ENCODE measurements at regions not wholly inside any gene's neighbourhood (a gene's known extent, or its start where the extent isn't known, plus 50 kb on each side); places are given as distances from the start of the nearest gene placed in this dataset.
"Not testable (repeated sequence)": the region's sequence is repeated elsewhere in the genome, so short reads cannot be mapped to it uniquely, and the experiment has no call there.

GRCh38 chr4:133574248-133574647 is 425.2 kb downstream of the PCDH10 start:
- in situ Hi-C loops (cut with MboI; ENCODE audit: low pct_unique_long_range_greater_than_20kb, low sequenced_read_pairs), result no loop called here
- no peak for DNase-seq

GRCh38 chr4:133565379-133565778 is 416.3 kb downstream of the PCDH10 start:
- no peak for DNase-seq
- in situ Hi-C loops (cut with MboI; ENCODE audit: low pct_unique_long_range_greater_than_20kb, low sequenced_read_pairs), result no loop called here

- in situ Hi-C loops (cut with MboI; ENCODE audit: low pct_unique_long_range_greater_than_20kb, low sequenced_read_pairs), result no loop called here
- no peak for DNase-seq
Observed at GRCh38 chr4:133559987-133560386, 410.9 kb downstream of the PCDH10 start.

GRCh38 chr4:133555671-133556070 is 406.6 kb downstream of the PCDH10 start:
- in situ Hi-C loops (cut with MboI; ENCODE audit: low pct_unique_long_range_greater_than_20kb, low sequenced_read_pairs), result no loop called here
- DNase-seq, result no peak

- in situ Hi-C loops (cut with MboI; ENCODE audit: low pct_unique_long_range_greater_than_20kb, low sequenced_read_pairs), result no loop called here
- no peak for DNase-seq
Observed at GRCh38 chr4:133550436-133550835, 401.3 kb downstream of the PCDH10 start.

GRCh38 chr4:133544097-133544496 is 395.0 kb downstream of the PCDH10 start:
- in situ Hi-C loops (cut with MboI; ENCODE audit: low pct_unique_long_range_greater_than_20kb, low sequenced_read_pairs), result no loop called here
- DNase-seq, result no peak

GRCh38 chr4:133537780-133538281 is 388.7 kb downstream of the PCDH10 start:
- no peak for DNase-seq
- in situ Hi-C loops (cut with MboI; ENCODE audit: low pct_unique_long_range_greater_than_20kb, low sequenced_read_pairs), result no loop called here

GRCh38 chr4:133534224-133534623 is 385.1 kb downstream of the PCDH10 start:
- in situ Hi-C loops (cut with MboI; ENCODE audit: low pct_unique_long_range_greater_than_20kb, low sequenced_read_pairs), result not testable (repeated sequence)

GRCh38 chr4:133524369-133524768 is 375.3 kb downstream of the PCDH10 start:
- DNase-seq, result no peak
- in situ Hi-C loops (cut with MboI; ENCODE audit: low pct_unique_long_range_greater_than_20kb, low sequenced_read_pairs), result no loop called here

More at GRCh38 chr4:133534224-133534623, 385.1 kb downstream of the PCDH10 start:
- DNase-seq, result not testable (repeated sequence)

- no peak for DNase-seq
- in situ Hi-C loops (cut with MboI; ENCODE audit: low pct_unique_long_range_greater_than_20kb, low sequenced_read_pairs), result no loop called here
Observed at GRCh38 chr4:133513901-133514300, 364.8 kb downstream of the PCDH10 start.

GRCh38 chr4:133498149-133498548 is 349.1 kb downstream of the PCDH10 start:
- DNase-seq, result no peak
- in situ Hi-C loops (cut with MboI; ENCODE audit: low pct_unique_long_range_greater_than_20kb, low sequenced_read_pairs), result no loop called here

GRCh38 chr4:133493776-133494175 is 344.7 kb downstream of the PCDH10 start:
- in situ Hi-C loops (cut with MboI; ENCODE audit: low pct_unique_long_range_greater_than_20kb, low sequenced_read_pairs), result no loop called here
- DNase-seq, result no peak

- no peak for DNase-seq
- in situ Hi-C loops (cut with MboI; ENCODE audit: low pct_unique_long_range_greater_than_20kb, low sequenced_read_pairs), result no loop called here
Observed at GRCh38 chr4:133493241-133493640, 344.1 kb downstream of the PCDH10 start.

GRCh38 chr4:133484287-133484686 is 335.2 kb downstream of the PCDH10 start:
- in situ Hi-C loops (cut with MboI; ENCODE audit: low pct_unique_long_range_greater_than_20kb, low sequenced_read_pairs), result no loop called here
- no peak for DNase-seq

- in situ Hi-C loops (cut with MboI; ENCODE audit: low pct_unique_long_range_greater_than_20kb, low sequenced_read_pairs), result no loop called here
- peak; percentile 72 for DNase-seq
Observed at GRCh38 chr4:133483600-133484246, 334.6 kb downstream of the PCDH10 start.

- DNase-seq, result no peak
- in situ Hi-C loops (cut with MboI; ENCODE audit: low pct_unique_long_range_greater_than_20kb, low sequenced_read_pairs), result no loop called here
Observed at GRCh38 chr4:133476063-133476462, 327.0 kb downstream of the PCDH10 start.

GRCh38 chr4:133474501-133474900 is 325.4 kb downstream of the PCDH10 start:
- in situ Hi-C loops (cut with MboI; ENCODE audit: low pct_unique_long_range_greater_than_20kb, low sequenced_read_pairs), result no loop called here
- no peak for DNase-seq

- in situ Hi-C loops (cut with MboI; ENCODE audit: low pct_unique_long_range_greater_than_20kb, low sequenced_read_pairs), result no loop called here
- no peak for DNase-seq
Observed at GRCh38 chr4:133472244-133472643, 323.1 kb downstream of the PCDH10 start.

- in situ Hi-C loops (cut with MboI; ENCODE audit: low pct_unique_long_range_greater_than_20kb, low sequenced_read_pairs), result no loop called here
Observed at GRCh38 chr4:133467290-133467947, 318.3 kb downstream of the PCDH10 start.

GRCh38 chr4:133465022-133465421 is 315.9 kb downstream of the PCDH10 start:
- DNase-seq, result no peak
- in situ Hi-C loops (cut with MboI; ENCODE audit: low pct_unique_long_range_greater_than_20kb, low sequenced_read_pairs), result no loop called here

More at GRCh38 chr4:133467290-133467947, 318.3 kb downstream of the PCDH10 start:
- DNase-seq, result no peak

GRCh38 chr4:133464311-133464710 is 315.2 kb downstream of the PCDH10 start:
- in situ Hi-C loops (cut with MboI; ENCODE audit: low pct_unique_long_range_greater_than_20kb, low sequenced_read_pairs), result no loop called here
- DNase-seq, result no peak

Data from KBM-7 (cell line).